ENCODE measurements at regions not wholly inside any gene's neighbourhood (a gene's known extent, or its start where the extent isn't known, plus 50 kb on each side); places are given as distances from the start of the nearest gene placed in this dataset.

- TF ChIP-seq CTCF (IDR thresholded peaks at IDR 0.05): peak in 2 of 7 experiments; percentile 13 to 29
- peak in 1 of 3 donors; percentile 10 for TF ChIP-seq POLR2A (IDR thresholded peaks at IDR 0.05)
These were observed 90.2 kb downstream of the FAM161A start for GRCh38 chr2:61763605-61764034.
